ENCODE measurements at regions not wholly inside any gene's neighbourhood (a gene's known extent, or its start where the extent isn't known, plus 50 kb on each side); places are given as distances from the start of the nearest gene placed in this dataset.

DNA sequence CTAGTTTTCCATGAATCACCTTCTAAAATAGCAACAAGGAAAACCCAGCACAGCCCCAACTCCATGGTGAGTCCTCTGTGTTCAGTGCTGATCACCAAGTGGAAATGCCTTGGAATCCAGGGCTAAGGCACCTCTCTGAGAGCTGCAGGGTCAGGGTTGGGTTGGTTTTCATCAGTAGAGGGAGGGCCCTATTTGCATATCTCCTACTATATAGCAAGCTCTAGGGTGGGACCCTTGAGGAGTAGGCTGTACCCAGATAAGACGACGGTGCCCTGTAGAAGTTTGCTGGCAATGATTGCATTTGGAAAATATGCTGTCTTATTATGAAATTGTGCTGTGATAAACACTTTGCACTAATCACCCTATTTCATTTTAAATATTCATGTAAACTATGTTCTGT lies 1011.8 kb downstream of the TMEM121 start (continued):
- no peak for TF ChIP-seq HCFC1 (IDR thresholded peaks at IDR 0.05; ENCODE audit: low read depth, low read length)
- TF ChIP-seq KDM3A (CRISPR knock-in tag; IDR thresholded peaks at IDR 0.05; ENCODE audit: low read depth): no peak
- no peak for TF ChIP-seq ARID3A (IDR thresholded peaks at IDR 0.05; ENCODE audit: low read depth, low read length)
- no peak for TF ChIP-seq ZNF512 (CRISPR knock-in tag; IDR thresholded peaks at IDR 0.05)

GRCh38 chr14:106547735-106548434 lies 1021.5 kb downstream of the TMEM121 start:
- intact Hi-C loops (cut with micrococcal nuclease; ENCODE audit: unreplicated experiment): no loop called here
- no peaks in the 10 kb centered on the region for H3K36me3 ChIP-seq (replicated peaks in 1 of 2; ENCODE audit: control insufficient read depth in 1 of 2, insufficient read depth in 2 of 2, low read length in 2 of 2)
- TF ChIP-seq, protein P1, sequence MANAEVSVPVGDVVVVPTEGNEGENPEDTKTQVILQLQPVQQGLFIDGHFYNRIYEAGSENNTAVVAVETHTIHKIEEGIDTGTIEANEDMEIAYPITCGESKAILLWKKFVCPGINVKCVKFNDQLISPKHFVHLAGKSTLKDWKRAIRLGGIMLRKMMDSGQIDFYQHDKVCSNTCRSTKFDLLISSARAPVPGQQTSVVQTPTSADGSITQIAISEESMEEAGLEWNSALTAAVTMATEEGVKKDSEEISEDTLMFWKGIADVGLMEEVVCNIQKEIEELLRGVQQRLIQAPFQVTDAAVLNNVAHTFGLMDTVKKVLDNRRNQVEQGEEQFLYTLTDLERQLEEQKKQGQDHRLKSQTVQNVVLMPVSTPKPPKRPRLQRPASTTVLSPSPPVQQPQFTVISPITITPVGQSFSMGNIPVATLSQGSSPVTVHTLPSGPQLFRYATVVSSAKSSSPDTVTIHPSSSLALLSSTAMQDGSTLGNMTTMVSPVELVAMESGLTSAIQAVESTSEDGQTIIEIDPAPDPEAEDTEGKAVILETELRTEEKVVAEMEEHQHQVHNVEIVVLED (CRISPR knock-in tag; IDR thresholded peaks at IDR 0.05; ENCODE audit: borderline replicate concordance): no peak
- TF ChIP-seq ZNF567 (CRISPR knock-in tag; IDR thresholded peaks at IDR 0.05; ENCODE audit: borderline replicate concordance): no peak
- peak; percentile 27; the same call in 1 of the 2 replicates for TF ChIP-seq NFE2L2 (IDR thresholded peaks at IDR 0.05; ENCODE audit: low read length)
- TF ChIP-seq ZNF124 (CRISPR knock-in tag; IDR thresholded peaks at IDR 0.05): no peak
- no peak for TF ChIP-seq HCFC1 (IDR thresholded peaks at IDR 0.05; ENCODE audit: low read depth, low read length)
- TF ChIP-seq MYNN (CRISPR knock-in tag; IDR thresholded peaks at IDR 0.05; ENCODE audit: low read depth): no peak
- no peak for TF ChIP-seq PRDM4 (CRISPR knock-in tag; IDR thresholded peaks at IDR 0.05; ENCODE audit: borderline replicate concordance)
- TF ChIP-seq TARDBP (CRISPR knock-in tag; IDR thresholded peaks at IDR 0.05): no peak
- TF ChIP-seq KLF6 (CRISPR knock-in tag; IDR thresholded peaks at IDR 0.05): no peak
- no peak for TF ChIP-seq CEBPG (CRISPR knock-in tag; IDR thresholded peaks at IDR 0.05)
- TF ChIP-seq ZNF510 (CRISPR knock-in tag; IDR thresholded peaks at IDR 0.05; ENCODE audit: low read depth): no peak
- no peak for TF ChIP-seq POLR2G (IDR thresholded peaks at IDR 0.05; ENCODE audit: low read depth, low read length)
- TF ChIP-seq MAFF (IDR thresholded peaks at IDR 0.05; ENCODE audit: low read depth, low read length): peak; percentile 94
- TF ChIP-seq ZNF816 (CRISPR knock-in tag; IDR thresholded peaks at IDR 0.05; ENCODE audit: borderline replicate concordance): no peak

More at GRCh38 chr14:106547735-106548434, 1021.5 kb downstream of the TMEM121 start:
- Histone ChIP-seq H3K9me3 (ENCODE audit: low read length) (no peaks in the 10 kb centered on the region), H3K27me3 (ENCODE audit: control insufficient read depth in 1 of 2, insufficient read depth in 2 of 2, low read length in 2 of 2) (no peaks in the 10 kb centered on the region; a peak in 1 of 5 replicates), H3K4me2 (ENCODE audit: low read depth, low read length) (no peak overlapping the region), H3K9ac (ENCODE audit: insufficient read depth, low read depth, low read length) (no peak overlapping the region), H3K4me3 (replicated peaks in 1 of 3; ENCODE audit: insufficient read depth in 1 of 3, low read depth in 2 of 3, low read length in 3 of 3) (no peak overlapping the region), H3K79me2 (ENCODE audit: insufficient read depth, low read length) (no peaks in the 10 kb centered on the region), H3K4me1 (ENCODE audit: insufficient read depth, low read length) (no peaks in the 10 kb centered on the region), H4K20me1 (ENCODE audit: insufficient read depth, low read length) (no peaks in the 10 kb centered on the region), H3K27ac (ENCODE audit: extremely low read length, insufficient read depth, low read length) (no peak overlapping the region), H2AFZ (ENCODE audit: low read length) (no peak overlapping the region)
- no TSS peak for BruUV-seq (replicated peaks)
- ChIA-PET CTCF (ENCODE audit: low intra/inter-chr PET ratio, low total read pairs) (no interaction called here), POLR2A (no interaction called here)
- ATAC-seq (no peak), DNase-seq (ENCODE audit: low spot score) (no peak), FAIRE-seq (no peak)
- in situ Hi-C loops (cut with HindIII; ENCODE audit: extremely low pct_ligation_motif_present, low pct_unique_long_range_greater_than_20kb): no loop called here
- WGBS (ENCODE audit: low lambda C conversion rate): 41% methylated on average over 3 of the region's 3 CpGs

All from HepG2 (cell line).